NCI-H510A (cell line): ENCODE measurements at regions not wholly inside any gene's neighbourhood (a gene's known extent, or its start where the extent isn't known, plus 50 kb on each side); places are given as distances from the start of the nearest gene placed in this dataset.

ENCODE experiments used
- DNase-seq: peaks from one replicate; lab custom pipeline; 2025; lab: John Stamatoyannopoulos, UW

DNA sequence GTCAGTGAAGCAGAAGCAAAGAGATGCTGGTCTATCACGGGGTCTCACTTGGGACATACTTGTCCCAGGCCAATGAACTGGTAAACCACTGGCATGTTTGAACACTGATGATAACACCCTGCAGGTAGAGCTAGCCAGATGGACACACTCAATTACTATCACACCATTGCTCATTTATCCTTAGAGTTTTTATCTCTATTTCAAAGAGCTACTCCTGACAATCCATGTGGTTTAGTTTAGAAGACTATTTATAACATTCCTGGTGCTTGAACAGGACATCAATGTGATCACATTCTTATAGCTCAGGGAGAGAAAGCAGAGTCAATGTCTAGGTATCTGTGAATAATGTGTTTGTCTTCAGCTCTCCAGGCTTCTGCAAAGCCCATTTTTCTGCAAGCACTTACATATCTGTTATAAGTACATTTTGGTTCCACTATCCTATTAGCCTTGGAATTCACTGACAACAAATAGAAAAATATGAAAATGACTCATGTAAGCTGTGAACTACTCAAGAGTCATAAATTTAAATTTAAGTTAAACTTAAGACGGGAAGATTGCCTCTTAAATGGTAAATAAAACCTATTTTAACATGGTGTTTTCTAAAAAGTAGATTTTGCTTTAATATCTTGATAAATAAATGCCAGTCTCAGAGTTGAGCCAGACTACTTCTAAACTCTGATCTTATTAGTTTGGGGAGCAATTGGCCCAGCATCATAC lies 106.7 kb upstream of the MBL2 start:
- no peak for DNase-seq

DNA sequence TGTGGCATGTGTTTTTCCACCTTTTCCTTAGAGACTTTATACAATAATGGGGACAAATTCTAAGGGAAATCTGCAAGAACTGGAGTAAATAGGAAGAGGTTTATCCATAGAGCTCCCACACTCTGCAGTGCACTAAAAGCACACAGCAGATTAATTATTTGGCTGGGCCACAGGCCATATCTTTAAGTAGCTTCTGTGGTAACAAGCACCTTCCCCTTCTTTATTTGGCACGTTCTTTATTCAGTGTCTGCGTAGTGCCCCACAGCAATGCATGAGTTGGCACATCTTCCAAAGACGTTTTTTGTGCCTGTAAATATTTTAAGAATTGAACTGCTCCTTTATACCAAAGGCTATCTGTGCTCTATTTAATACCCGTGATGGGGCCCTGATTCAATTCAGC lies 104.9 kb upstream of the MBL2 start:
- DNase-seq: no peak

DNA sequence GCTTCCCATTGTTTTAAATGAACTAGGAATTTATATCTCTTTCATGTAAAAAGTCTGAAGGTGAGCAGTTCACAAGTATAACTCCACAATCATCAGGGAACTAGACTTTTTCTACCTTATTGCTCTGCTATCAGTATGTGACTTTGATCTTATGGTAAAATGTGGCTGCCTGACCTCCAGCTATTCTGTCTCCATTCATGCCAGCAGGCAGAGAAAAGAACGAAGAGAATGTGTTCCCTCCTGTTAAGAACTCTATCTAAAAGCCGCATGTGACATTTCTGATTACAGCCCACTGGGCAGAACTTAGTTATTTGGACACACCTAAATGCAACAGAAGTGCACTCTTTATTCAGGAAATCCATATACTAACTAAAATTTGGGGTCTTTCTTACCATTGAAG lies 102.8 kb upstream of the MBL2 start:
- no peak for DNase-seq

DNA sequence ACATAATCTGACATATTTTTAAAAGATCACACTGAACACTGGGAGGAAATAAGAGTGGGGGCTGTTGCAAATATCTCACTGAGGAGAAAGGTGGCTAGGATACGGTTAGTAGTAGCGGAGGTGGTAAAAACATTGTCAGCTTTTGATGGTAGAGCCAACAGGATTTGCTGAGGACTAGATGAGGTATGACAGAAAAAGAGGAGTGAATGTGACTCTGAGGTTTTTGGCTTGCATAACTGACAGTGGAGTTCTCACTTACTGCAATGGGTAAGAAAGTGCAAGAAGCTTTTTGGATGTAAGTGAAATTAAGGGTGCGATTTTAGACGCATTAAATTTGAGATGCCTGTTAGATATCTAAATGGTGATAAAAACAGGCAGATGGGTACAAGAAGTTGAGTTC lies 102.0 kb upstream of the MBL2 start:
- DNase-seq: no peak

DNA sequence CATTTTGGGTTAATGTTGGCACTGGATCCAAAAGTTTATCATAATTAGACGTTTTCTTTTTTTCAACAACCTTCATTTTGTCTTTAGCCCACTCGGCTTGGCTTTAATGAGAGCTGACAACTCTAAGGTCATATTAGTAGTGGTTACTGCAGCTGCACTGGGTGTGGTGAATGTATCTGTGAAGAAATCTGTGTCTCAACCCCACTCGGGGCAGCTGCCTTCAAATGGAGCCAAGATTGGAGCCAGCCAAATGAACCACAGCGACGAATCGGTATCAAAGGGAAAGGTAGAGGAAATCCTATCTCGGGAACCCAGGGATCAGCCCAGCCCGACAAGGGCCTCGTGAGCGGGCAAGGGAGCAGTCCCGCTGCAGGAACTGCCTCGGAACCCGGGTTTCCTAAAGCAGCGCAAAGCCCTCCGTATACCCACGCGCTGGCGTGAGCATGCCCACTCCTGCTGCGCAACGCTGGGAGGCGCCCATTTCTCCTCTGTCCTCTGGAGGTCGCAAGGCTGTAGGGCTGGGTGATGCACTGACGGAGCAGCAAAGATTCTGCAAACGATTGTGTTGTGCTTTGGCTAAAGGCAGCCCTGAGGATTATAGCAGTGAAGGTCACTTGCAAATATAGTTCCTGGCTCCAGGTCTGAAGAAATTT lies 98.7 kb upstream of the MBL2 start:
- DNase-seq: no peak

DNA sequence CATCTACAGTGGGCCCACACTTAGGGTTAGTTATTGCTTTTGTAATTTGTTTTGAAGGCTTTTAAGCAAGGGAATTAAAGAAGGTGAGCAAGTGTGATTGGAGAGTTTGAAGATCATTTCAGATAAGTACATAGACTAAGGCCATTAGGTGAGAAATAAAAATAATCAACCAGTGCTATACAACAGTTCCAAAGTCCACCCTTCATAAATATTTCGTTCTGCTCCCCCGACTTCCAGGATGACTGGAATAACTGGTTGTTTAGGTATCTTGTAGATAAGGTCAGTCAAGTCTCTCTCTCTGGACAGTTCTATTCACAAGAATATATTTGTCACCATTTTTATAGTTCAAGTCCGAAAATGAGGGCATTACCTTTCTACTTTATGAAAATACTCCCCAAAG lies 98.0 kb upstream of the MBL2 start:
- DNase-seq: no peak

DNA sequence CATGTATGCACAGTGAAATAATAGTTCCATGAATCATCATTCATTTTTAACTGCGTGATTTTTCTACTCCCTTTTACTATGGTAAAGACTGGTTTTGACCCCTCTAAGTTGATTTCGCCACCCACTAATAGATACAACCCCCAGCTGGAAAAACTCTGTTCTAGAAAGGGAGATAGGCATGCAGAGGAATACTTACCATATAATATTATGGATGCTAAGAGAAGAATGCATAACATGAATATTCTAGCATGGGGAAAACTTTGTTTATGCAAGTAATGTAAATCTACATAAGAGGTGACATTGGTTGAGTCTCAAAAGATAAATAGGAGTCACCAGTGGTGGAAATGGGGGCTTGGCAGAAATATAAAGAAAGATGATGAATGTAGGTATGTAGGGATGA lies 97.3 kb upstream of the MBL2 start:
- DNase-seq: no peak

DNA sequence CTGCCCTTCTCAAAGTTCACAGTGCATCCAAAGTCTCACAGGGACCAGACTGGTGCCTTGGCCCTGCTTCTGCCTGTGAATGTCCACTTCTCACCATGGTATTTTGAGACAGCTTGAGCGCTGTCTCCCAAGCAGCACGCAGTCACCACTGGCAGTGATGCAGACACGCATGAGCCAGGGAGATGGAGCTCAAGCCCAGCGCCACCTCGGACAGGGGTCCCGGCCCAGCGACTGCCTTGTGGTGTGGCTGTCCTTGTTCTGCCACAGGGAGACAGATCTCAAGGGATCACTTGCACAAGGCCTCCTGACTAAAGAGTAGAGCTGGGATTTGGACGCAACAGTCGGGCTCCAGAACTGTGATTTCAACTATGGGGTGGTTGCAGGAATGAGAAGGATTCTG lies 92.6 kb upstream of the MBL2 start:
- no peak for DNase-seq

DNA sequence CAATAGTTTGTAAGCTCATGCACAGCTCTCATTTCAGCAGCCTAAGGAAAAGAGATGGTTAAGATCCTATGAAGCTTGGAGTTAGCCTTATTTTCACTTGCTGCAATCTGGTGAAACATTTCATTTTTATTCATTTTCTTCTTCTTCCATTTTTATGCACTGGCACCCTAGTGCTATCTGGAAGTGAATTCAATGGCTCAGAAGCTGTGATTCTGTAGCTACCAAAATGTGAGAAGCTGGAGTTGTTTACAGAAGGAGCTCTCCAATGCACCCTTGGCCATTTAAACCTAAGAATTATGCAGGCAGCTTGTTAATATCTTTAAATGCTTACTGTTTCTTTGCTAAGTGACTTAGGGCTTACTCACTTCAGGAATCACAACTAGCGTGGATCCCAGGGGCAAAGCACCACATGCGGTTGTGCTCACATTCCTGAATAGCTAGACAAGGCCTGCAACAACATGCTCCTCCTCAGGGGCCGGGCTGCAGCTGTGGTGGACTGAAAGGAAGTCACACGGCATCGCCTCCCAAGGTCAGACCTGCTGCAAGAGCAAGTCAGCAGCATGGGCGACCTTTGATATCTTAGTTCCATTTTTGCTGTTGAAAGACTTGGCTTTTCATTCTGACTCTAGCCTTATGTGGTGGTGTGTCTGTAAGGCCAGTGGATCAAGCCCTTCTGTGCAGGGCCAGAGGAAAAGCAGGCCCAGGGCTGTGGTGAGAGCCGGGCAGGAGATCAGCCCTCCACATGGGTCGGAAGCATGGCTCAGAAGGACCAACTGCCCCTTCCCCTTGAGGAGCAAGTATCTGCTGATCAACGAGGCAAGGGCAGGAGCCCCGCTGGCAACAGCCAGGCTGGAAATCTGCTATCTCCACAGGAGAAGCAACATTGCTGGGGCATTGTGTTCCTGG lies 91.9 kb upstream of the MBL2 start:
- no peak for DNase-seq

DNA sequence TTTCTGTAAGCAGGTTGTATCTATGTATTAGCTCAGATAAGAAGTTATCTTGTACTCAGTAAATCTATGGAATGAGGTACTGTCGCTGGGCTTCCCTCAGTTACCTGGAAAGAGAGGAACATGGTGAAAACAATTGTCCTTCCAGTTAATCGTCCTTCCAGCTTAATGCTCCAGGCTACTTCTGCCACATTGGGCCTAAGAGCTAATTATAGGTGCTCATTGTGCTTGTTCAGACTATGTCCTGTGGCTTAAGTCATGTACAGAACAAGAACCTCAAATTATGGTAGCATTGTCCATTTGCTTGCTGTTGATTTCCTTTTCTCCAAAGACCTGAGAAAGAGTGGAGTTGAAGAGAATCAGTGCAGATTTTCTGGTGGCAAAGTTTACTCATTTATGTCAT lies 86.1 kb upstream of the MBL2 start:
- DNase-seq: no peak

DNA sequence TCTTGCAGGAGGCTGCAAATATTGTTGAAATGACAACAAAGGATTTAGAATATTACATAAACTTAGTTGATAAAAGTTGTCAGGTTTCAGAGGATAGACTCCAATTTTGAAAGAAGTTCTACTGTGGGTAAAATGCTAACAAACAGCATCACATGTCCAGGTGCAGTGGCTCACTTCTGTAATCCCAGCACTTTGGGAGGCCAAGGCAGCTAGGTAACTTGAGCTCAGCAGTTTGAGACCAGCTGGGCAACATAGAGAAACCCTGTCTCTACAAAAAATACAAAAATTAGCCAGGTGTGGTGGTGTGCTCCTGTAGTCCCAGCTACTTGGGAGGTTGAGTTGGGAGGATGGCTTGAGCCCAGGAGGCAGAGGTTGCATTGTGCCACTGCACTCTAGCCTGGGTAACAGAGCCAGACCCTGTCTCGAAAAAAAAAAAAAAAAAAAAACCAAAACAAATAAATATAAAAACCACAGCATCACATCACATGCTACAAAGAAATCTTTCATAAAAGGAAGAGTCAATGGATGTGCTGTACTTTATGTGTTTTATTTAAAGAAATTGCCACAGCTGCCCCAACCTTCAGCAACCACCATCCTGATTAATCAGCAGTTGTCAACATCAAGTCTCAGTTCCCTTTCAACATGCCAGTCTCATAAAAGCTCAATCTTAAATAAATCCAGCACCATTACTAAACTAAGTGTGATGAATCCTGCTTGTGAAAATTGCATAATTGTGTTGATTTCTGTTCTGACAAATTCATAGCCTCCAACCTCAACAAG lies 83.2 kb upstream of the MBL2 start:
- DNase-seq: no peak

DNA sequence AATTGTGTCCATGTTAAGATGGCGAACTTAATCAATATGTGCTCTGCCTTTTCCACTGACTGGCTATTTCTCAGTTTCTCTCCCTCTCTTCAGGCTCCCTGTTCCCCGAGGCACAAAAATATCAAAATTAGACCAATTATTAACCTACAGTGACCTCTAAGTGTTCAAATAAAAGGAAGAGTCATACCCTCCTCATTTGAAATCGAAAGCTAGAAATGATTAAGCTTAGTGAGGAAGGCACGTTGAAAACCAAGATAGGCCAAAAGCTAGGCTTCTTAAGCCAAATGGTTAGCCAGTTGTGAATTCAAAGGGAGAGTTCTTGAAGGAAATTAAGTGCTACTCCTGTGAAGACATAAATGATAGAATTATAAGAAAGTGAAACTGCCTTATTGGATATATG lies 81.1 kb upstream of the MBL2 start:
- DNase-seq: no peak

DNA sequence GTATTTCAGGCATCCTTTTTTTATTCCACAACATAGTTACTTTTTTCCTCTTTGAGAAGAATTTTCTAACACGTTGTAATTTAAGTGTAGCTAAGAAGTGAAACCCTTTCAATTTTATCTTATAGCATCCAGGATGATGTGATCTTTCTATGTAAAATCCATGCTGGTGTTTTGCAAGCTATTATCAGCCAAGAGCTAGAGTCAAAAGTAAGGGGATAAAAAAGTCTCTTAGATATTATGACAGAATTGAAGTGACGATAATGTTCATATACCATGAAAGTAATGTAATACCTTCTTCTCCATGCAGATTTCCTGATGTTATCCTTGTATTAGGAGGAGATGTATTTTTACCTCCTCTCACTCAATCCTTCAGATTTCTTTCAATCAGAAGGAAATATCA lies 64.2 kb upstream of the MBL2 start:
- DNase-seq: no peak
